ENCODE measurements at regions not wholly inside any gene's neighbourhood (a gene's known extent, or its start where the extent isn't known, plus 50 kb on each side); places are given as distances from the start of the nearest gene placed in this dataset.

GRCh38 chr18:75124551-75124950 lies 84.4 kb downstream of the PTGR3 start:
- ChIA-PET POLR2A (ENCODE audit: unreplicated experiment) (no interaction called here), CTCF (no interaction called here)
- H3K14ac ChIP-seq (replicated peaks; ENCODE audit: low read depth, low read length) = no peak overlapping the region
- intact Hi-C loops (cut with micrococcal nuclease) (no loop called here), dilution Hi-C loops (cut with HindIII; ENCODE audit: low sequenced_read_pairs, unreplicated experiment) (no loop called here), in situ Hi-C loops (cut with MboI; ENCODE audit: low sequenced_read_pairs) (no loop called here)
- no peak overlapping the region for H2BK5ac ChIP-seq (ENCODE audit: low read depth, low read length, poor library complexity, severe bottlenecking)
- no peak overlapping the region for H3K18ac ChIP-seq (ENCODE audit: low read depth, low read length)
- no TSS peak for BruUV-seq (replicated peaks)
- H2AK5ac ChIP-seq (ENCODE audit: low read depth, low read length) = no peak overlapping the region
- no peak overlapping the region for H3K9ac ChIP-seq (ENCODE audit: low read depth, low read length)
- no peaks in the 10 kb centered on the region for H3K36me3 ChIP-seq (ENCODE audit: control insufficient read depth, insufficient read depth, low read length)
- no peak overlapping the region for H3K27ac ChIP-seq (ENCODE audit: insufficient read depth, low read length)
- H3K4me1 ChIP-seq (ENCODE audit: control insufficient read depth, insufficient read depth, low read length) = peaks cover 2% of the 10 kb centered on the region; the same call in 1 of the 2 replicates
- H2BK20ac ChIP-seq (ENCODE audit: low read depth, low read length) = no peak overlapping the region
- DNase-seq (no peak), ATAC-seq (ENCODE audit: low read depth) (no peak)
- H3K9me1 ChIP-seq (ENCODE audit: insufficient read depth, low read length) = no peaks in the 10 kb centered on the region; the same call in 1 of the 2 replicates
- peak overlapping the region; percentile 1 for H2AFZ ChIP-seq (replicated peaks; ENCODE audit: low read length, poor library complexity)
- H3K56ac ChIP-seq (ENCODE audit: extremely low read depth, insufficient read depth, low read length) = no peak overlapping the region
- H2BK15ac ChIP-seq (ENCODE audit: low read depth, low read length) = no peak overlapping the region
- no peak overlapping the region for H2BK120ac ChIP-seq (ENCODE audit: low read depth, low read length)
- no peak overlapping the region for H4K91ac ChIP-seq (ENCODE audit: insufficient read depth, low read depth, low read length)
- no peak for TF ChIP-seq NFE2L2 (IDR thresholded peaks at IDR 0.05; ENCODE audit: low read depth, low read length)
- no peak for TF ChIP-seq MAZ (IDR thresholded peaks at IDR 0.05; ENCODE audit: borderline replicate concordance, low read depth, low read length)
- TF ChIP-seq MAFK (IDR thresholded peaks at IDR 0.05; ENCODE audit: low read depth, low read length) = no peak
- TF ChIP-seq ELK1 (IDR thresholded peaks at IDR 0.05; ENCODE audit: borderline replicate concordance, low read depth, low read length) = no peak
- TF ChIP-seq POLR2A (IDR thresholded peaks at IDR 0.05; ENCODE audit: low read depth, low read length) = no peak
- TF ChIP-seq RFX5 (IDR thresholded peaks at IDR 0.05; ENCODE audit: low read depth, low read length) = no peak
- no peak for TF ChIP-seq CTCF (conservative IDR thresholded peaks at IDR 0.05; ENCODE audit: low read depth, low read length)
- no peak for TF ChIP-seq FOS (IDR thresholded peaks at IDR 0.05; ENCODE audit: low read depth, low read length)
- WGBS, 2 experiments (ENCODE audit: extremely low coverage in 2 of 2, insufficient read length in 1 of 2) = 72% methylated on average over 10 of the region's 14 CpGs; no CpG with 5 or more reads in 1 of the 2 experiments
- no peak overlapping the region for H3K4ac ChIP-seq (ENCODE audit: low read depth, low read length)
- H4K20me1 ChIP-seq (ENCODE audit: insufficient read depth, low read length) = no peaks in the 10 kb centered on the region; the same call in 1 of the 2 replicates
- H4K5ac ChIP-seq (ENCODE audit: low read depth, low read length) = no peak overlapping the region
- peaks cover 22% of the 10 kb centered on the region for H3K27me3 ChIP-seq (ENCODE audit: control insufficient read depth, insufficient read depth, low read length)
- H4K8ac ChIP-seq (ENCODE audit: low read depth in 2 of 2, low read length in 2 of 2) = no peak overlapping the region
- H2AK9ac ChIP-seq (replicated peaks; ENCODE audit: low read depth, low read length, poor library complexity) = no peak overlapping the region
- H3K23ac ChIP-seq (ENCODE audit: low read depth, low read length) = no peak overlapping the region
- no peaks in the 10 kb centered on the region for H3K79me1 ChIP-seq (ENCODE audit: low read depth in 1 of 2, low read length in 2 of 2)
- H3K4me2 ChIP-seq (ENCODE audit: low read depth, low read length) = no peak overlapping the region
- no peak overlapping the region for H3K4me3 ChIP-seq (ENCODE audit: insufficient read depth, low read depth, low read length)
- no peaks in the 10 kb centered on the region for H3K9me3 ChIP-seq (ENCODE audit: control insufficient read depth, insufficient read depth, low read length)

All from IMR-90 (cell line).